DND-41 (cell line): ENCODE measurements at regions not wholly inside any gene's neighbourhood (a gene's known extent, or its start where the extent isn't known, plus 50 kb on each side); places are given as distances from the start of the nearest gene placed in this dataset.

Experiments
- ATAC-seq: fragments of 200-7000 bp; cut with Tn5 transposase; 3 replicates; pipeline ENCODE4 v1.9.1; 2021; ENCODE audit warnings: low read depth; ENCODE audit not compliant: insufficient read depth
- DNase-seq: peaks from one replicate; pipeline ENCODE4 v3.0.0-alpha.2; 2020
- H2AFZ ChIP-seq: 2 replicates; pipeline ENCODE4 v1.6.0; 2012; ENCODE audit warnings: low read depth, low read length
- H3K27ac ChIP-seq: 2 replicates; pipeline ENCODE4 v1.5.1; 2012; ENCODE audit warnings: low read length, inconsistent platforms
- H3K27me3 ChIP-seq: fragments of 200-600 bp; sonication (generic); 2 replicates; pipeline ENCODE4 v1.6.0; 2012; ENCODE audit warnings: low read length, mild to moderate bottlenecking, inconsistent platforms; ENCODE audit not compliant: insufficient read depth, poor library complexity
- H3K36me3 ChIP-seq: 2 replicates; pipeline ENCODE4 v1.5.1; 2012; ENCODE audit warnings: low read length, inconsistent platforms; ENCODE audit not compliant: insufficient read depth
- H3K4me1 ChIP-seq: 2 replicates; pipeline ENCODE4 v1.5.1; 2012; ENCODE audit warnings: mild to moderate bottlenecking, low read length; ENCODE audit not compliant: insufficient read depth
- H3K4me2 ChIP-seq: 2 replicates; pipeline ENCODE4 v1.6.0; 2012; ENCODE audit warnings: mild to moderate bottlenecking, moderate library complexity, low read length, inconsistent platforms; ENCODE audit not compliant: insufficient read depth
- H3K4me3 ChIP-seq, 2 experiments: fragments of 200-600 bp in 1 of 2; shearing (Covaris generic) in 1 of 2; 2 replicates each; pipeline ENCODE4 v1.5.1; 2012 to 2016; ENCODE audit warnings: inconsistent platforms in 2 of 2, low read length in 2 of 2, mild to moderate bottlenecking in 2 of 2, low read depth in 1 of 2, moderate library complexity in 1 of 2
- H3K79me2 ChIP-seq: 2 replicates; pipeline ENCODE4 v1.6.0; 2012; ENCODE audit warnings: low read length, inconsistent platforms; ENCODE audit not compliant: insufficient read depth
- H3K9ac ChIP-seq: 2 replicates; pipeline ENCODE4 v1.6.0; 2012; ENCODE audit warnings: low read depth, mild to moderate bottlenecking, inconsistent platforms, low read length, moderate library complexity
- H3K9me3 ChIP-seq: 2 replicates; pipeline ENCODE4 v1.5.1; 2012; ENCODE audit warnings: low read length, moderate library complexity, mild to moderate bottlenecking, inconsistent platforms; ENCODE audit not compliant: insufficient read depth, severe bottlenecking
- H4K20me1 ChIP-seq: 2 replicates; pipeline ENCODE4 v1.6.0; 2012; ENCODE audit warnings: low read length; ENCODE audit not compliant: insufficient read depth
- EZH2 ChIP-seq: IDR thresholded peaks from 3 replicates; pipeline ENCODE4 v1.6.1; 2012; ENCODE audit warnings: borderline replicate concordance, low read depth, mild to moderate bottlenecking, moderate library complexity, low read length, inconsistent platforms; ENCODE audit not compliant: severe bottlenecking
- TF ChIP-seq, protein P1 (sequence below): IDR thresholded peaks from 2 replicates; pipeline ENCODE4 v1.5.1; 2012; ENCODE audit warnings: borderline replicate concordance, low read length, moderate library complexity, mild to moderate bottlenecking; ENCODE audit not compliant: poor library complexity, severe bottlenecking; ENCODE audit errors: extremely low read depth

DNA sequence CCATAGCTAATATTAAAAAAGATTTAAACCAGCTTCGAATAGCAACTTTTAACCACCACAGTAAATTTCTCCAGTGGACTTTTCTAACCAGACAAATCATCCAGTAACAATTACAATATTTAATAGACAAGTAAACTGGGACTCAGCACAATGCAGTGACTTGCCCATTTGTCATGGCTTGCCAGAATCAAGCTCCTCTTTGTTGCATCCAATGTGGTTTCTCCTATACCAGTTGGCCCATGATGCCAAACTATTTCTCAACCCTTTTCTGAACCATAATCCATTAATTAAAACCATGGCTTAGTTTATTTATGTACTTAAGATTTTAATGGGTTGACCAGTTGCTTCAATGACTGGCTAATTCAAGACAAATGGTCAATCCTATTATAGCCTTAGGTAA, 64.4 kb downstream of the DIO2 start:
- no peaks in the 10 kb centered on the region for H3K36me3 ChIP-seq
- H3K27me3 ChIP-seq, result no peaks in the 10 kb centered on the region
- no peaks in the 10 kb centered on the region for H3K79me2 ChIP-seq
- no peak overlapping the region for H3K4me3 ChIP-seq
- no peak overlapping the region for H3K27ac ChIP-seq
- DNase-seq (no peak), ATAC-seq (no peak)
- H2AFZ ChIP-seq, result no peak overlapping the region
- no peak overlapping the region for H3K4me2 ChIP-seq
- H3K4me1 ChIP-seq, result no peaks in the 10 kb centered on the region
- no peak overlapping the region for H3K9ac ChIP-seq
- TF ChIP-seq, protein P1, sequence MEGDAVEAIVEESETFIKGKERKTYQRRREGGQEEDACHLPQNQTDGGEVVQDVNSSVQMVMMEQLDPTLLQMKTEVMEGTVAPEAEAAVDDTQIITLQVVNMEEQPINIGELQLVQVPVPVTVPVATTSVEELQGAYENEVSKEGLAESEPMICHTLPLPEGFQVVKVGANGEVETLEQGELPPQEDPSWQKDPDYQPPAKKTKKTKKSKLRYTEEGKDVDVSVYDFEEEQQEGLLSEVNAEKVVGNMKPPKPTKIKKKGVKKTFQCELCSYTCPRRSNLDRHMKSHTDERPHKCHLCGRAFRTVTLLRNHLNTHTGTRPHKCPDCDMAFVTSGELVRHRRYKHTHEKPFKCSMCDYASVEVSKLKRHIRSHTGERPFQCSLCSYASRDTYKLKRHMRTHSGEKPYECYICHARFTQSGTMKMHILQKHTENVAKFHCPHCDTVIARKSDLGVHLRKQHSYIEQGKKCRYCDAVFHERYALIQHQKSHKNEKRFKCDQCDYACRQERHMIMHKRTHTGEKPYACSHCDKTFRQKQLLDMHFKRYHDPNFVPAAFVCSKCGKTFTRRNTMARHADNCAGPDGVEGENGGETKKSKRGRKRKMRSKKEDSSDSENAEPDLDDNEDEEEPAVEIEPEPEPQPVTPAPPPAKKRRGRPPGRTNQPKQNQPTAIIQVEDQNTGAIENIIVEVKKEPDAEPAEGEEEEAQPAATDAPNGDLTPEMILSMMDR, result no peak
- no peak for TF ChIP-seq EZH2
- no peaks in the 10 kb centered on the region for H3K9me3 ChIP-seq
- H4K20me1 ChIP-seq, result no peaks in the 10 kb centered on the region

DNA sequence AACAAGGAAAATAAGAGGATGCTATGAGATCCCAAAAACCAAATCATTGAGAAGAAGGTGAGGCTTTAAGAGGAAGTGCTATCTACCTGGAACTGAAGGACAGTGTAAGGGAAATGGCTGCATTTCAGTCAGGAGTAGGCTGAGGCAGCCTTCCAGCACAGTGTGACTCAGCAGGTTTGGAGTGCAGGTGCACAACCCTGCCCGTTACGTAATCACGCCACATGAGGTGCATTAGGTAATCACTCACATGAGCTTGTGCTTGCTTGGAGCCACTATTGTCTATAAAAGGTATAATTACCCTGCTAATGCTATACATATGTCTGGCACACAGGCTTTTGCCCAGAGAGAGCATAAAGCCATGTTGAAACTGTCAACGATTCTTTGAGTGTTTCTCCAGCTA, 74.9 kb downstream of the DIO2 start:
- H3K36me3 ChIP-seq, result no peaks in the 10 kb centered on the region
- H3K27me3 ChIP-seq, result no peaks in the 10 kb centered on the region
- H3K4me3 ChIP-seq, result no peak overlapping the region
- H3K9ac ChIP-seq, result no peak overlapping the region
- H2AFZ ChIP-seq, result no peak overlapping the region
- no peak overlapping the region for H3K4me2 ChIP-seq
- H3K79me2 ChIP-seq, result no peaks in the 10 kb centered on the region
- ATAC-seq (no peak), DNase-seq (peak; percentile 43)
- H3K27ac ChIP-seq, result no peak overlapping the region
- H3K4me1 ChIP-seq, result no peaks in the 10 kb centered on the region
- no peak for TF ChIP-seq EZH2
- TF ChIP-seq, protein P1, result no peak
- H3K9me3 ChIP-seq, result peaks cover 30% of the 10 kb centered on the region
- no peaks in the 10 kb centered on the region for H4K20me1 ChIP-seq

DNA sequence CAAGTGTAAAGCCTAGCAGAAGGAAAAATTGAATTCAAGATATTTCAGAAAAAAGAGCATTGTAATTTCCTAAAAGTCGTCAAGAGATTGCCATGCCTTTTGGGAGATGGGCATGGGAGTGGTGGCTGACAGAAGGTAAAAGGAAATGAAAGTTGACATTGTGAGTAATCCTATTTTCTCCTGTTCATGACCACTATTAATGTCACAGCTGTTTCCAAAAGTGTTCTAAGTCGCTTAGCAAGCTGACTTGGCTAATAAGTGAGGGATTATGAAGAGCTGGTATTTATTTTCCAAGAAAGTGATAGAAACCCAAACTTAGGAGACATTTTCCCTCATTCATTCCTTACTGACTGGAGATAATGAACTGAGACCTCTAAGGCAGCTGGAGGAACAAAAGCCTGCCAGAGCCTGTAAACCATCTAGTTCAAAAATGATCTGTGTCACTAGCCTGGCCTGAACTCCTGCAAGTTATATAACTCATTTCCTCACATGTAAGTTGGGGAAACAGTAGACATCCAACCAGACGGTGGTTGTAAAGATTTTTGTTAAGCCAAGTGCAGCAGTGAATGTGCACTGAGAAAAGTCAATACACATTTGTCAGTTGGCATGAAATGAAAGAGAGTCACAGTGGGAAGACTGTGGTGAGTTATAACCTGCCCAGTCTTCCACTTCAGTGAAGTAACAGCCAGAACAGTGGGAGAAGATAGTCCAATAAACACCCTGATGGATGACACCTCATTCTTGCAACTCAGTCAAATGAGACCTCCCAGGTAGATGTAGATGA, 75.8 kb downstream of the DIO2 start:
- no peak for TF ChIP-seq EZH2
- TF ChIP-seq, protein P1, result no peak
- no peak for ATAC-seq
- Histone ChIP-seq H3K27ac (no peak overlapping the region), H3K36me3 (no peaks in the 10 kb centered on the region), H4K20me1 (no peaks in the 10 kb centered on the region), H3K4me3 (no peak overlapping the region), H3K4me2 (no peak overlapping the region), H3K27me3 (no peaks in the 10 kb centered on the region), H2AFZ (no peak overlapping the region), H3K79me2 (no peaks in the 10 kb centered on the region), H3K4me1 (no peaks in the 10 kb centered on the region), H3K9me3 (peaks cover 32% of the 10 kb centered on the region), H3K9ac (no peak overlapping the region)
- no peak for DNase-seq
